K562 (cell line): ENCODE measurements at regions not wholly inside any gene's neighbourhood (a gene's known extent, or its start where the extent isn't known, plus 50 kb on each side); places are given as distances from the start of the nearest gene placed in this dataset.

Source experiments
- ATAC-seq: fragments of 200-7000 bp; cut with Tn5 transposase; 3 replicates; pipeline ENCODE4 v1.9.1; 2020; ENCODE audit warnings: moderate library complexity
- BruUV-seq: library from RNA; stranded (reverse); fragments of 400-500 nt; replicated peaks from 2 replicates; lab custom pipeline; 2021; lab: Mats Ljungman, UMichigan
- CTCF ChIA-PET: fragments of 300-600 bp; formaldehyde crosslinking; extraction: SDS; loops from one replicate; lab custom pipeline; 2021; ENCODE audit warnings: low intra/inter-chr PET ratio; lab: Yijun Ruan, JAX
- POLR2A ChIA-PET: fragments of 300-600, 350-650 bp; sonication (Branson Sonifier 250); formaldehyde crosslinking; extraction: SDS; loops from one replicate; lab custom pipeline; 2021; ENCODE audit warnings: antibody characterized with exemption, inconsistent platforms; lab: Yijun Ruan, JAX
- DNase-seq, 4 experiments: peaks; one replicate each; pipeline versions ENCODE4 v3.0.0 to v3.0.0-alpha.2; 2011 to 2018; ENCODE audit warnings: low spot score in 3 of 4, mixed read lengths in 3 of 4; ENCODE audit errors: extremely low read depth in 1 of 4
- FAIRE-seq: peaks from 2 replicates; lab custom pipeline; 2011; peaks lifted over from hg19 to GRCh38; lab: Jason Lieb, UNC
- H2AFZ ChIP-seq: 2 replicates; pipeline ENCODE4 v1.6.0; 2011; ENCODE audit warnings: low read depth, low read length, control low read depth, inconsistent platforms
- H3K27ac ChIP-seq: fragments of 200-600 bp; 3 replicates; pipeline ENCODE4 v1.8.0; 2011; ENCODE audit warnings: low read depth, mild to moderate bottlenecking, control low read depth, inconsistent platforms, low read length, moderate library complexity, mixed read lengths; ENCODE audit errors: extremely low read depth
- H3K27me3 ChIP-seq, 2 experiments: fragments of 300-600 bp in 1 of 2; 2 replicates in 1 of 2; 3 replicates in 1 of 2; pipeline versions ENCODE4 v1.6.0 to v1.8.0; 2011; ENCODE audit warnings: inconsistent platforms in 2 of 2, low read length in 2 of 2, mild to moderate bottlenecking in 1 of 2, mixed read lengths in 1 of 2, moderate library complexity in 1 of 2; ENCODE audit not compliant: control insufficient read depth in 2 of 2, insufficient read depth in 2 of 2
- H3K36me3 ChIP-seq: fragments of 300-600 bp; 3 replicates; pipeline ENCODE4 v1.8.0; 2011; ENCODE audit warnings: mild to moderate bottlenecking, low read length, inconsistent platforms; ENCODE audit not compliant: control insufficient read depth, insufficient read depth
- H3K4me1 ChIP-seq, 2 experiments: fragments of 200-600 bp in 1 of 2; replicated peaks in 1 of 2; 2 replicates in 1 of 2; 3 replicates in 1 of 2; pipeline versions ENCODE4 v1.5.1 to v1.8.0; 2011; ENCODE audit warnings: inconsistent platforms in 2 of 2, low read length in 2 of 2, mild to moderate bottlenecking in 1 of 2, mixed read lengths in 1 of 2, moderate library complexity in 1 of 2; ENCODE audit not compliant: control insufficient read depth in 2 of 2, insufficient read depth in 2 of 2
- H3K4me2 ChIP-seq: 2 replicates; pipeline ENCODE4 v1.6.1; 2011; ENCODE audit warnings: low read length, control low read depth, inconsistent platforms, mixed read lengths; ENCODE audit not compliant: insufficient read depth
- H3K4me3 ChIP-seq: fragments of 200-600 bp; sonication (generic), shearing (Covaris generic); 2 replicates; pipeline ENCODE4 v1.5.1; 2016; ENCODE audit warnings: control low read depth, inconsistent platforms
- H3K79me2 ChIP-seq: fragments of 200-600 bp; 3 replicates; pipeline ENCODE4 v1.8.0; 2011; ENCODE audit warnings: low read length, inconsistent platforms; ENCODE audit not compliant: control insufficient read depth, insufficient read depth
- H3K9ac ChIP-seq, 2 experiments: 2 replicates each; pipeline versions ENCODE4 v1.6.0 to v1.6.1; 2011; ENCODE audit warnings: low read depth in 2 of 2, low read length in 2 of 2, control low read depth in 1 of 2, inconsistent platforms in 1 of 2, mild to moderate bottlenecking in 1 of 2, mixed read lengths in 1 of 2; ENCODE audit not compliant: insufficient read depth in 1 of 2
- H3K9me1 ChIP-seq: one replicate; pipeline ENCODE4 v1.6.0; 2011; ENCODE audit warnings: inconsistent platforms, mild to moderate bottlenecking, low read length, moderate library complexity; ENCODE audit not compliant: control insufficient read depth, insufficient read depth
- H3K9me3 ChIP-seq: replicated peaks from 2 replicates; pipeline ENCODE4 v1.5.1; 2011; ENCODE audit warnings: low read depth, low read length, inconsistent platforms; ENCODE audit not compliant: control insufficient read depth, insufficient read depth
- H4K20me1 ChIP-seq: replicated peaks from 2 replicates; pipeline ENCODE4 v1.6.1; 2011; ENCODE audit warnings: low read length, inconsistent platforms, mixed read lengths; ENCODE audit not compliant: control insufficient read depth, insufficient read depth
- BRCA1 ChIP-seq, 2 experiments: fragments of 450-650 bp in 1 of 2; sonication (generic) in 1 of 2; formaldehyde crosslinking in 1 of 2; IDR thresholded peaks; 2 replicates each; pipeline versions ENCODE4 v1.5.0 to v1.6.1; 2017 to 2020; ENCODE audit warnings: mild to moderate bottlenecking in 1 of 2, missing genetic modification reagents in 1 of 2
- CREB1 ChIP-seq, 2 experiments: sonication (generic) in 1 of 2; formaldehyde crosslinking in 1 of 2; IDR thresholded peaks; 2 replicates each; pipeline versions ENCODE4 v1.6.1 to v1.8.0; 2012 to 2022; ENCODE audit warnings: inconsistent platforms in 1 of 2, mild to moderate bottlenecking in 1 of 2, missing genetic modification reagents in 1 of 2, moderate library complexity in 1 of 2
- KLF13 ChIP-seq: fragments of 450-650 bp; IDR thresholded peaks from 2 replicates; pipeline ENCODE4 v1.6.1; 2016; ENCODE audit warnings: missing genetic modification characterization, low read depth, mild to moderate bottlenecking, missing compliant biosample characterization, moderate library complexity, borderline replicate concordance
- MBD2 ChIP-seq: sonication (generic); IDR thresholded peaks from 2 replicates; pipeline ENCODE4 v1.6.1; 2016; ENCODE audit warnings: low read depth, borderline replicate concordance
- MXI1 ChIP-seq: IDR thresholded peaks from 2 replicates; pipeline ENCODE4 v1.6.1; 2011; ENCODE audit warnings: low read depth, mild to moderate bottlenecking, improper control_type of control experiment, low read length
- NCOA6 ChIP-seq: fragments of 450-650 bp; IDR thresholded peaks from 2 replicates; pipeline ENCODE4 v1.6.1; 2017; ENCODE audit warnings: mild to moderate bottlenecking
- NFIX ChIP-seq: fragments of 250-450 bp; sonication (Bioruptor Pico); IDR thresholded peaks from 2 replicates; pipeline ENCODE4 v1.4.0; 2020; ENCODE audit warnings: low read depth, mild to moderate bottlenecking, moderate library complexity
- PBX2 ChIP-seq, 2 experiments: IDR thresholded peaks in 1 of 2; conservative IDR thresholded peaks in 1 of 2; 2 replicates each; pipeline ENCODE4 v1.6.1; 2016; ENCODE audit warnings: low read depth in 2 of 2, mild to moderate bottlenecking in 1 of 2, missing compliant biosample characterization in 1 of 2, missing genetic modification characterization in 1 of 2, moderate library complexity in 1 of 2
- PCBP2 ChIP-seq: fragments of 200-400 bp; formaldehyde crosslinking; IDR thresholded peaks from 2 replicates; pipeline ENCODE4 v1.6.1; 2018; ENCODE audit warnings: low read length, low read depth, mild to moderate bottlenecking, moderate library complexity; ENCODE audit not compliant: poor library complexity, severe bottlenecking
- POLR2AphosphoS2 ChIP-seq: IDR thresholded peaks from 2 replicates; pipeline ENCODE4 v1.6.1; 2012; ENCODE audit warnings: low read length, improper control_type of control experiment
- RAD21 ChIP-seq, 2 experiments: fragments of 250-450 bp in 1 of 2; fragments of 450-650 bp in 1 of 2; sonication (Bioruptor Pico) in 1 of 2; formaldehyde crosslinking in 1 of 2; IDR thresholded peaks in 1 of 2; conservative IDR thresholded peaks in 1 of 2; 2 replicates each; pipeline versions ENCODE4 v1.4.0 to v1.8.0; 2020 to 2022; ENCODE audit warnings: mild to moderate bottlenecking in 2 of 2, moderate library complexity in 1 of 2
- TGIF2 ChIP-seq: sonication (generic); formaldehyde crosslinking; IDR thresholded peaks from 2 replicates; pipeline ENCODE4 v1.8.1; 2022; ENCODE audit warnings: mild to moderate bottlenecking, missing genetic modification reagents, moderate library complexity
- ZNF24 ChIP-seq: fragments of 450-650 bp; IDR thresholded peaks from 2 replicates; pipeline ENCODE4 v1.6.1; 2016
- ZNF699 ChIP-seq: fragments of 250-450 bp; sonication (Bioruptor Pico); IDR thresholded peaks from 2 replicates; pipeline ENCODE4 v1.8.0; 2021; ENCODE audit warnings: mild to moderate bottlenecking, moderate library complexity; ENCODE audit not compliant: insufficient replicate concordance
- WGBS: fragments of 100-300 bp; shearing (Covaris generic); methylation state at CpG from one replicate; pipeline ENCODE4 v1.1.6; 2016; ENCODE audit warnings: low coverage, mixed read lengths; ENCODE audit not compliant: insufficient coverage; ENCODE audit errors: missing lambda C conversion rate; 5-methylcytosine and 5-hydroxymethylcytosine counted together
- in situ Hi-C: fragments of 300-500 bp; cut with MboI; formaldehyde crosslinking; loops from 4 replicates; pipeline ENCODE4 v1.15.0; 2018; ENCODE audit warnings: inconsistent platforms, mixed read lengths
- intact Hi-C: fragments of 100-400 bp; cut with micrococcal nuclease; formaldehyde crosslinking; loops from 2 replicates; pipeline ENCODE4 v1.14.2; 2022
- TF ChIP-seq, protein P1 (sequence below): fragments of 250-450 bp; sonication (Bioruptor Pico); IDR thresholded peaks from 2 replicates; pipeline ENCODE4 v1.4.0; 2020; ENCODE audit warnings: borderline replicate concordance

DNA sequence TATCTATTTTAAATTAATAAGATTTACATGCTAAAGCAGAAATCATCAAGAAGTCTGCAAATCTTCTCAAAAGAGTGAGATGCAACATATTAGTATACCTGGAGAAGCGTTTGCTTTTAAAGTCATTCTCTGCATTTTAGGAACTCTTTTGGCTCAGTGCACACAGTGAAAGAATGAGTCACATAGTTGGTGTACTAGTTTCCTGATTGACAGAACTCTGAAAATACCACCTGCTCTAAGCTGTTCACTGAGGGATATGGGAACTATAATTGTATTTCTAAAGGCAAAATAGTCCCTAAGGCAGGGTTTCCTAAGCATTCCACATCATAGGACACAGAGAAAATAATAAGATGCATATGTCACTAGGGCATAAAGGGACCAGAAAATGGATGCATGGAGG, 838.5 kb downstream of the DIPK2A start:
- no peaks in the 10 kb centered on the region for H3K4me1 ChIP-seq
- H3K4me3 ChIP-seq, result no peak overlapping the region
- DNase-seq (no peak), ATAC-seq (no peak), FAIRE-seq (no peak)
- H3K9me1 ChIP-seq, result no peaks in the 10 kb centered on the region
- TF ChIP-seq RAD21 (CRISPR knock-in tag; conservative IDR thresholded peaks at IDR 0.05 in 1 of 2, IDR thresholded peaks at IDR 0.05 in 1 of 2) (no peak), PCBP2 (no peak), MBD2 (no peak), BRCA1 (IDR thresholded peaks at IDR 0.05) (no peak), BRCA1 (CRISPR knock-in tag; IDR thresholded peaks at IDR 0.05) (no peak), ZNF699 (CRISPR knock-in tag) (no peak), POLR2AphosphoS2 (no peak), TGIF2 (CRISPR knock-in tag) (no peak), NFIX (CRISPR knock-in tag) (no peak), PBX2 (CRISPR knock-in tag; IDR thresholded peaks at IDR 0.05; ENCODE audit: low read depth) (no peak), PBX2 (tag; conservative IDR thresholded peaks at IDR 0.05; ENCODE audit: low read depth) (no peak), KLF13 (tag) (no peak), NCOA6 (no peak), CREB1 (IDR thresholded peaks at IDR 0.05) (no peak), CREB1 (CRISPR knock-in tag; IDR thresholded peaks at IDR 0.05) (no peak), ZNF24 (no peak), MXI1 (no peak)
- TF ChIP-seq, protein P1, sequence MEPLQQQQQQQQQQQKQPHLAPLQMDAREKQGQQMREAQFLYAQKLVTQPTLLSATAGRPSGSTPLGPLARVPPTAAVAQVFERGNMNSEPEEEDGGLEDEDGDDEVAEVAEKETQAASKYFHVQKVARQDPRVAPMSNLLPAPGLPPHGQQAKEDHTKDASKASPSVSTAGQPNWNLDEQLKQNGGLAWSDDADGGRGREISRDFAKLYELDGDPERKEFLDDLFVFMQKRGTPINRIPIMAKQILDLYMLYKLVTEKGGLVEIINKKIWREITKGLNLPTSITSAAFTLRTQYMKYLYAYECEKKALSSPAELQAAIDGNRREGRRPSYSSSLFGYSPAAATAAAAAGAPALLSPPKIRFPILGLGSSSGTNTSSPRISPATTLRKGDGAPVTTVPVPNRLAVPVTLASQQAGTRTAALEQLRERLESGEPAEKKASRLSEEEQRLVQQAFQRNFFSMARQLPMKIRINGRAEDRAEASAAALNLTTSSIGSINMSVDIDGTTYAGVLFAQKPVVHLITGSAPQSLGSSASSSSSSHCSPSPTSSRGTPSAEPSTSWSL (CRISPR knock-in tag), result no peak
- no peak overlapping the region for H2AFZ ChIP-seq
- H3K27ac ChIP-seq, result no peak overlapping the region
- H3K9ac ChIP-seq, result no peak overlapping the region
- H3K79me2 ChIP-seq, result no peaks in the 10 kb centered on the region
- no peak overlapping the region for H3K4me2 ChIP-seq
- CTCF ChIA-PET, result no interaction called here
- in situ Hi-C loops (no loop called here), intact Hi-C loops (no loop called here)
- no peaks in the 10 kb centered on the region; the same call in 1 of the 2 replicates for H3K9me3 ChIP-seq
- no peaks in the 10 kb centered on the region for H4K20me1 ChIP-seq
- BruUV-seq, result no TSS peak
- H3K27me3 ChIP-seq, result no peaks in the 10 kb centered on the region
- POLR2A ChIA-PET, result no interaction called here
- 5% methylated on average over 1 of the region's 1 CpG for WGBS
- H3K36me3 ChIP-seq, result no peaks in the 10 kb centered on the region
